Activated B cell treated with CpG ODN at 0.5 μM for 24 hours (primary cell): ENCODE measurements at regions not wholly inside any gene's neighbourhood (a gene's known extent, or its start where the extent isn't known, plus 50 kb on each side); places are given as distances from the start of the nearest gene placed in this dataset.

Source experiments
- ATAC-seq: fragments of 200-7000 bp; cut with Tn5 transposase; one replicate; pipeline ENCODE4 v1.10.0; 2021; ENCODE audit warnings: low read depth, mild to moderate bottlenecking, moderate library complexity
- CTCF ChIA-PET: fragments of 350-600 bp; sonication (Branson Sonifier 250); formaldehyde crosslinking; loops from one replicate; lab custom pipeline; 2021; ENCODE audit warnings: antibody characterized with exemption; lab: Charles Lee
- POLR2A ChIA-PET: fragments of 350-600 bp; sonication (Branson Sonifier 250); formaldehyde crosslinking; loops from one replicate; lab custom pipeline; 2021; ENCODE audit warnings: antibody characterized with exemption; lab: Charles Lee
- DNase-seq: peaks from one replicate; pipeline ENCODE4 v3.0.0; 2022
- H3K27ac Mint-ChIP-seq: one replicate; pipeline ENCODE4 v1.8.0; 2020; ENCODE audit warnings: mixed read lengths
- H3K27me3 Mint-ChIP-seq: one replicate; pipeline ENCODE4 v1.8.0; 2021; ENCODE audit warnings: mixed read lengths
- H3K36me3 Mint-ChIP-seq: one replicate; pipeline ENCODE4 v1.8.0; 2021; ENCODE audit warnings: low read depth, mixed read lengths
- H3K4me1 Mint-ChIP-seq: one replicate; pipeline ENCODE4 v1.8.0; 2021; ENCODE audit warnings: mixed read lengths
- H3K4me3 Mint-ChIP-seq: one replicate; pipeline ENCODE4 v1.8.0; 2020; ENCODE audit warnings: mild to moderate bottlenecking, mixed read lengths
- H3K9me3 Mint-ChIP-seq: one replicate; pipeline ENCODE4 v1.8.0; 2020; ENCODE audit warnings: mixed read lengths
- CTCF ChIP-seq: fragments of 200-600 bp; IDR thresholded peaks from one replicate; pipeline ENCODE4 v1.8.0; 2022; ENCODE audit warnings: antibody characterized with exemption, mild to moderate bottlenecking
- intact Hi-C: fragments of 100-400 bp; cut with micrococcal nuclease; formaldehyde crosslinking; loops from one replicate; pipeline ENCODE4 v1.15.1; 2024

GRCh38 chr1:238343852-238344251, 453.1 kb upstream of the ZP4 start:
- Mint-ChIP-seq H3K4me1 (no peaks in the 10 kb centered on the region), H3K27ac (no peak overlapping the region), H3K9me3 (no peaks in the 10 kb centered on the region), H3K4me3 (no peak overlapping the region), H3K27me3 (no peaks in the 10 kb centered on the region), H3K36me3 (no peaks in the 10 kb centered on the region)
- CTCF ChIA-PET = no interaction called here
- DNase-seq = no peak
- intact Hi-C loops = no loop called here
- POLR2A ChIA-PET = no interaction called here
- TF ChIP-seq CTCF = no peak
- ATAC-seq = no peak

- ATAC-seq = no peak
- no peak for TF ChIP-seq CTCF
- Mint-ChIP-seq H3K27ac (no peak overlapping the region), H3K27me3 (no peaks in the 10 kb centered on the region), H3K4me1 (no peaks in the 10 kb centered on the region), H3K36me3 (no peaks in the 10 kb centered on the region), H3K9me3 (peaks cover 2% of the 10 kb centered on the region), H3K4me3 (no peak overlapping the region)
- ChIA-PET POLR2A (no interaction called here), CTCF (no interaction called here)
- no peak for DNase-seq
- intact Hi-C loops = no loop called here
Measured at GRCh38 chr1:238341395-238341794, 450.7 kb upstream of the ZP4 start.

- DNase-seq = no peak
- Mint-ChIP-seq H3K9me3 (peaks cover 2% of the 10 kb centered on the region), H3K36me3 (no peaks in the 10 kb centered on the region), H3K27ac (no peak overlapping the region), H3K27me3 (no peaks in the 10 kb centered on the region), H3K4me3 (no peak overlapping the region), H3K4me1 (no peaks in the 10 kb centered on the region)
- POLR2A ChIA-PET = no interaction called here
- CTCF ChIA-PET = no interaction called here
- no peak for TF ChIP-seq CTCF
- intact Hi-C loops = no loop called here
- ATAC-seq = no peak
Measured at GRCh38 chr1:238340989-238341388, 450.3 kb upstream of the ZP4 start.

- Mint-ChIP-seq H3K36me3 (no peaks in the 10 kb centered on the region), H3K9me3 (peaks cover 2% of the 10 kb centered on the region), H3K27ac (no peak overlapping the region), H3K27me3 (no peaks in the 10 kb centered on the region), H3K4me3 (no peak overlapping the region), H3K4me1 (no peaks in the 10 kb centered on the region)
- no peak for DNase-seq
- ATAC-seq = no peak
- ChIA-PET CTCF (no interaction called here), POLR2A (no interaction called here)
- intact Hi-C loops = no loop called here
- no peak for TF ChIP-seq CTCF
Measured at GRCh38 chr1:238336531-238336930, 445.8 kb upstream of the ZP4 start.

GRCh38 chr1:238334170-238334569, 443.4 kb upstream of the ZP4 start:
- Mint-ChIP-seq H3K4me3 (no peak overlapping the region), H3K4me1 (no peaks in the 10 kb centered on the region), H3K27me3 (no peaks in the 10 kb centered on the region), H3K36me3 (no peaks in the 10 kb centered on the region), H3K27ac (no peak overlapping the region), H3K9me3 (peaks cover 2% of the 10 kb centered on the region)
- ChIA-PET CTCF (no interaction called here), POLR2A (no interaction called here)
- no peak for DNase-seq
- no peak for ATAC-seq
- intact Hi-C loops = no loop called here
- TF ChIP-seq CTCF = no peak
